Esophagus squamous epithelium (tissue), 5 donors: ENCODE measurements at regions not wholly inside any gene's neighbourhood (a gene's known extent, or its start where the extent isn't known, plus 50 kb on each side); places are given as distances from the start of the nearest gene placed in this dataset.

Experiments used
- DNase-seq: peaks from one replicate; lab custom pipeline; 2025; lab: John Stamatoyannopoulos, UW
- H3K27ac ChIP-seq, 4 donors: fragments of 200-600 bp; sonication (generic); one replicate each; pipeline ENCODE4 v1.5.1; 2016 to 2019; ENCODE audit warnings: mild to moderate bottlenecking in 1 of 4
- H3K27me3 ChIP-seq, 4 donors: fragments of 200-600 bp; sonication (generic); 1 replicate in 3 of 4; 2 replicates in 1 of 4; pipeline versions ENCODE4 v1.5.1 to v1.6.0; 2017 to 2021; ENCODE audit warnings: antibody characterized with exemption in 1 of 4
- H3K36me3 ChIP-seq, 3 donors: fragments of 200-600 bp; sonication (generic); one replicate each; pipeline ENCODE4 v1.5.1; 2016 to 2019
- H3K4me1 ChIP-seq, 3 donors: fragments of 200-600 bp; sonication (generic); one replicate each; pipeline ENCODE4 v1.5.1; 2017 to 2019
- H3K4me3 ChIP-seq, 4 donors: fragments of 200-600 bp; sonication (generic); 1 replicate in 3 of 4; 2 replicates in 1 of 4; pipeline ENCODE4 v1.5.1; 2016 to 2019; ENCODE audit warnings: mild to moderate bottlenecking in 2 of 4, moderate library complexity in 1 of 4
- H3K9me3 ChIP-seq, 3 donors: fragments of 200-600 bp; sonication (generic); one replicate each; pipeline ENCODE4 v1.5.1; 2016 to 2019
- CTCF ChIP-seq, 6 experiments: fragments of 450-650 bp in 4 of 6; fragments of 200-600 bp in 2 of 6; sonication (generic) in 2 of 6; IDR thresholded peaks; one replicate each; pipeline ENCODE4 v1.5.1; 2016 to 2019; ENCODE audit warnings: antibody characterized with exemption in 6 of 6, mild to moderate bottlenecking in 4 of 6, moderate library complexity in 4 of 6
- POLR2A ChIP-seq, 4 donors: fragments of 450-650 bp; IDR thresholded peaks; one replicate each; pipeline ENCODE4 v1.6.1; 2017; ENCODE audit warnings: antibody characterized with exemption in 4 of 4, mild to moderate bottlenecking in 4 of 4, moderate library complexity in 3 of 4
- WGBS, 2 donors: methylation state at CpG; one replicate each; pipeline ENCODE4 v1.1.5; 2018; 5-methylcytosine and 5-hydroxymethylcytosine counted together
- intact Hi-C: fragments of 100-400 bp; cut with DNase I; formaldehyde crosslinking; loops from one replicate; pipeline ENCODE4 v1.15.0; 2022
- donor health status: DM: yes; HTN: yes; CAD: no.

- peaks cover 13 to 25% (median 15%) of the 10 kb centered on the region in 3 donors for H3K4me1 ChIP-seq
- no peaks in the 10 kb centered on the region for H3K27me3 ChIP-seq
- H3K9me3 ChIP-seq: no peaks in the 10 kb centered on the region
- no peak overlapping the region for H3K4me3 ChIP-seq
- WGBS, 2 donors: 89 to 91% methylated on average over 5 to 7 of the region's 7 CpGs
- TF ChIP-seq POLR2A (IDR thresholded peaks at IDR 0.05) (no peak), CTCF (IDR thresholded peaks at IDR 0.05) (no peak)
- no peak overlapping the region for H3K27ac ChIP-seq
- intact Hi-C loops: loop anchor here (10.0 kb wide), 1 partner anchor 246 kb away; the partner anchor contains the start of gene ZFP36L2
- H3K36me3 ChIP-seq: no peaks in the 10 kb centered on the region
- no peak for DNase-seq
Observed at GRCh38 chr2:42978887-42979415, 186.6 kb upstream of the HAAO start.

- intact Hi-C loops: loop anchor here (10.0 kb wide), 1 partner anchor 246 kb away; the partner anchor contains the start of gene ZFP36L2
- Histone ChIP-seq H3K27me3 (no peaks in the 10 kb centered on the region), H3K9me3 (no peaks in the 10 kb centered on the region), H3K36me3 (no peaks in the 10 kb centered on the region), H3K27ac (no peak overlapping the region), H3K4me1 (peaks cover 13 to 28% (median 15%) of the 10 kb centered on the region in 3 donors), H3K4me3 (no peak overlapping the region)
- 98 to 100% methylated on average over 1 to 3 of the region's 5 CpGs for WGBS, 2 donors
- DNase-seq: no peak
- TF ChIP-seq CTCF (IDR thresholded peaks at IDR 0.05) (no peak), POLR2A (IDR thresholded peaks at IDR 0.05) (no peak)
Observed at GRCh38 chr2:42978175-42978886, 185.9 kb upstream of the HAAO start.

- no peak for DNase-seq
- 54 to 80% methylated on average over 11 of the region's 12 CpGs for WGBS, 2 donors
- no peak overlapping the region for H3K4me3 ChIP-seq
- H3K36me3 ChIP-seq: no peaks in the 10 kb centered on the region
- intact Hi-C loops: loop anchor here (10.0 kb wide), 1 partner anchor 247 kb away; the partner anchor contains the start of gene ZFP36L2
- no peak overlapping the region for H3K27ac ChIP-seq
- no peaks in the 10 kb centered on the region for H3K27me3 ChIP-seq
- peaks cover 13 to 33% (median 15%) of the 10 kb centered on the region in 3 donors for H3K4me1 ChIP-seq
- TF ChIP-seq POLR2A (IDR thresholded peaks at IDR 0.05) (no peak), CTCF (IDR thresholded peaks at IDR 0.05) (no peak)
- H3K9me3 ChIP-seq: no peaks in the 10 kb centered on the region
Observed at GRCh38 chr2:42977270-42978174, 185.1 kb upstream of the HAAO start.

- Histone ChIP-seq H3K27ac (no peak overlapping the region), H3K4me3 (no peak overlapping the region), H3K9me3 (no peaks in the 10 kb centered on the region), H3K36me3 (no peaks in the 10 kb centered on the region), H3K4me1 (peaks cover 13 to 44% (median 15%) of the 10 kb centered on the region in 3 donors), H3K27me3 (no peaks in the 10 kb centered on the region)
- TF ChIP-seq CTCF (IDR thresholded peaks at IDR 0.05) (no peak), POLR2A (IDR thresholded peaks at IDR 0.05) (no peak)
- 87 to 90% methylated on average over 4 of the region's 5 CpGs for WGBS, 2 donors
- no peak for DNase-seq
- intact Hi-C loops: loop anchor here (10.0 kb wide), 1 partner anchor 248 kb away; the partner anchor contains the start of gene ZFP36L2
Observed at GRCh38 chr2:42976351-42976750, 184.0 kb upstream of the HAAO start.
